GM12878 (cell line): ENCODE measurements at regions not wholly inside any gene's neighbourhood (a gene's known extent, or its start where the extent isn't known, plus 50 kb on each side); places are given as distances from the start of the nearest gene placed in this dataset.
A peak's percentile ranks its signal among the peaks of the same experiment; 100 is the strongest.
"Not testable (repeated sequence)": the region's sequence is repeated elsewhere in the genome, so short reads cannot be mapped to it uniquely, and the experiment has no call there.

Source experiments
- ATAC-seq: fragments of 200-7000 bp; cut with Tn5 transposase; 3 replicates; pipeline ENCODE4 v1.9.1; 2020; ENCODE audit warnings: mild to moderate bottlenecking, moderate library complexity
- BruUV-seq: library from RNA; stranded (reverse); fragments of 400-500 nt; replicated peaks from 2 replicates; lab custom pipeline; 2021; lab: Mats Ljungman, UMichigan
- CTCF ChIA-PET: fragments of 300-600 bp; sonication (Branson Sonifier 250); formaldehyde crosslinking; extraction: SDS; loops from one replicate; lab custom pipeline; 2021; ENCODE audit warnings: inconsistent platforms; lab: Yijun Ruan, JAX
- POLR2A ChIA-PET: fragments of 350-600 bp; formaldehyde crosslinking; extraction: SDS; loops from one replicate; lab custom pipeline; 2021; ENCODE audit warnings: inconsistent platforms; lab: Charles Lee
- RAD21 ChIA-PET: fragments of 300-600 bp; sonication (Branson Sonifier 250); formaldehyde crosslinking; loops from one replicate; lab custom pipeline; 2023; ENCODE audit warnings: antibody characterized with exemption; ENCODE audit not compliant: unreplicated experiment; lab: Charles Lee
- SMC1A ChIA-PET: fragments of 300-600 bp; sonication (Branson Sonifier 250); formaldehyde crosslinking; loops from one replicate; lab custom pipeline; 2023; ENCODE audit not compliant: unreplicated experiment, uncharacterized antibody; lab: Charles Lee
- DNase-seq: peaks from one replicate; pipeline ENCODE4 v3.0.0-alpha.2; 2011; ENCODE audit warnings: low read depth, low spot score
- FAIRE-seq: peaks from 3 replicates; lab custom pipeline; 2011; peaks lifted over from hg19 to GRCh38; lab: Jason Lieb, UNC
- H2AFZ ChIP-seq: 2 replicates; pipeline ENCODE4 v1.6.0; 2011; ENCODE audit warnings: low read depth, low read length, control low read depth; ENCODE audit not compliant: control insufficient read depth
- H3K27ac ChIP-seq: 2 replicates; pipeline ENCODE4 v1.5.1; 2011; ENCODE audit warnings: control low read depth; ENCODE audit not compliant: control insufficient read depth, insufficient read depth
- H3K27me3 ChIP-seq, 2 experiments: replicated peaks in 1 of 2; 2 replicates each; pipeline versions ENCODE4 v1.6.0 to v1.6.1; 2011; ENCODE audit warnings: low read length in 1 of 2; ENCODE audit not compliant: control insufficient read depth in 2 of 2, insufficient read depth in 2 of 2
- H3K36me3 ChIP-seq, 2 experiments: 2 replicates each; pipeline ENCODE4 v1.5.1; 2011; ENCODE audit warnings: low read length in 1 of 2; ENCODE audit not compliant: control insufficient read depth in 2 of 2, insufficient read depth in 2 of 2
- H3K4me1 ChIP-seq: 2 replicates; pipeline ENCODE4 v1.6.1; 2011; ENCODE audit warnings: mild to moderate bottlenecking, low read length, moderate library complexity, mixed read lengths; ENCODE audit not compliant: control insufficient read depth, insufficient read depth
- H3K4me2 ChIP-seq: 2 replicates; pipeline ENCODE4 v1.6.0; 2011; ENCODE audit warnings: control low read depth; ENCODE audit not compliant: control insufficient read depth, insufficient read depth
- H3K4me3 ChIP-seq: fragments of 200-600 bp; sonication (generic); 2 replicates; pipeline ENCODE4 v1.5.1; 2016
- H3K79me2 ChIP-seq: 2 replicates; pipeline ENCODE4 v1.6.0; 2011; ENCODE audit warnings: low read length; ENCODE audit not compliant: control insufficient read depth, insufficient read depth
- H3K9ac ChIP-seq: 2 replicates; pipeline ENCODE4 v1.8.0; 2011; ENCODE audit warnings: low read length, control low read depth, mixed read lengths; ENCODE audit not compliant: control insufficient read depth, insufficient read depth
- H3K9me3 ChIP-seq: replicated peaks from 3 replicates; pipeline ENCODE4 v1.5.1; 2011; ENCODE audit warnings: mild to moderate bottlenecking, low read length; ENCODE audit not compliant: control insufficient read depth, insufficient read depth
- H4K20me1 ChIP-seq: 2 replicates; pipeline ENCODE4 v1.6.0; 2011; ENCODE audit not compliant: control insufficient read depth, insufficient read depth
- NFXL1 ChIP-seq: fragments of 450-650 bp; IDR thresholded peaks from 2 replicates; pipeline ENCODE4 v1.6.1; 2017; ENCODE audit warnings: antibody characterized with exemption, mild to moderate bottlenecking, borderline replicate concordance
- PBX3 ChIP-seq: IDR thresholded peaks from 2 replicates; pipeline ENCODE4 v1.6.1; 2011; ENCODE audit warnings: mild to moderate bottlenecking, low read depth, low read length, moderate library complexity; ENCODE audit not compliant: insufficient replicate concordance
- WGBS: methylation state at CpG from one replicate; pipeline ENCODE4 v1.1.6; 2016; ENCODE audit warnings: low lambda C conversion rate; ENCODE audit not compliant: insufficient replicate concordance, insufficient coverage; ENCODE audit errors: missing lambda C conversion rate; 5-methylcytosine and 5-hydroxymethylcytosine counted together
- in situ Hi-C: fragments of 300-500 bp; cut with MboI; formaldehyde crosslinking; loops from 9 replicates; pipeline ENCODE4 v1.14.3; 2018; ENCODE audit warnings: mixed read lengths
- intact Hi-C: fragments of 100-400 bp; cut with micrococcal nuclease; formaldehyde crosslinking; loops from one replicate; pipeline ENCODE4 v1.14.2; 2022; ENCODE audit not compliant: unreplicated experiment
- TF ChIP-seq, protein P1 (sequence below): fragments of 450-650 bp; IDR thresholded peaks from 2 replicates; pipeline ENCODE4 v1.6.1; 2016; ENCODE audit warnings: mild to moderate bottlenecking

DNA sequence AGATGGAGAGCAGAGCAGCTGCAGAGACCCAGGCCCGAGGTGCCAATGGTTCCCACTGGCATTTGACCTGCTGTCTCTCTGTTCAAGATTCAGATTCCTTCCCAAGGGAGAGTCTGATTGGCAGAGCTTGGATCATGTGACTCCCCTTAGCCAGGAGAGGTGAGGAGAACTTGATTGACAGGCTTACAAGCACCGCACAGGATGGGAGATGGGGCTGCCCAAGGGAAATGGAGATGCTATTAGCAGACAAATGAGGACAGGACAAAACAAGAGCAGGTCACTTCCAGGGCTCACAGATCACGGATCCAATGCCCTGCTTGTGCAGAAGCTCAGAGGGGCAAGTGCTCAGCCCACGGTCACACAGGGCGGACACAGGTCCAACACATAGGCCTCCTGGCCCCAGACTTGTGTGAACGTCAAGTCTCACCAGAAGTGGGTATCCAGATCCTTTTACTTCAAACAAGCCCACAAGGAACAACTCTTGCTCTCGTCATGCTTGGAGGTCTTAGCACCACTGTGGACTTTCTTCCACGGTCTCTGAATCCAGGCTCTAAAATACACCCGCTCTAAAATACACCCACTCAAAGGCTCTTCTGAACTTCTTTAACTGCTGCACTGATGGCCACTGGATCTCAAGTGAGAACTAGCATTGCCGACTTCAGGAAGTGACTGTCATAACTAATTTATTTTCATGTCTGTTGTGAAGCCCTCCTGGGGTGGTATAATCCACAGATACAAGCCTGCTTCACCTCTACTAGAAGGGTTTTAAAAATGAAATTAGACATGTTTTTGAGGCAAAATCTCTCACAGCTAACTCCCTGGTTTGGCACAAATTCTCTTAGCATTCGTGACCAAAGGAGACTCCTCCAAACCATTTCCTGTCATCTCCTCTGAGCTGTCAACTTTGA lies 274.9 kb downstream of the RRAGC start:
- no peak for TF ChIP-seq NFXL1
- TF ChIP-seq, protein P1, sequence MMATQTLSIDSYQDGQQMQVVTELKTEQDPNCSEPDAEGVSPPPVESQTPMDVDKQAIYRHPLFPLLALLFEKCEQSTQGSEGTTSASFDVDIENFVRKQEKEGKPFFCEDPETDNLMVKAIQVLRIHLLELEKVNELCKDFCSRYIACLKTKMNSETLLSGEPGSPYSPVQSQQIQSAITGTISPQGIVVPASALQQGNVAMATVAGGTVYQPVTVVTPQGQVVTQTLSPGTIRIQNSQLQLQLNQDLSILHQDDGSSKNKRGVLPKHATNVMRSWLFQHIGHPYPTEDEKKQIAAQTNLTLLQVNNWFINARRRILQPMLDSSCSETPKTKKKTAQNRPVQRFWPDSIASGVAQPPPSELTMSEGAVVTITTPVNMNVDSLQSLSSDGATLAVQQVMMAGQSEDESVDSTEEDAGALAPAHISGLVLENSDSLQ, result peak; percentile 61
- peak; percentile 22 for TF ChIP-seq PBX3
- WGBS, result 52% methylated on average over 11 of the region's 11 CpGs
- no peak for FAIRE-seq
- ChIA-PET RAD21 (interaction anchor here (1.1 to 1.6 kb wide), 2 partner anchors 513 to 556 kb away, joined by 3 to 6 read pairs; no protein-coding TSS in a partner anchor), POLR2A (no interaction called here), SMC1A (interaction anchor here (0.6 to 2.4 kb wide), 11 partner anchors 24 to 562 kb away, joined by 3 to 9 read pairs (median 4); no protein-coding TSS in a partner anchor), CTCF (interaction anchor here (0.7 to 3.7 kb wide), 17 partner anchors 9 to 560 kb away, joined by 3 to 19 read pairs (median 3); no protein-coding TSS in a partner anchor)
- H3K27ac ChIP-seq, result no peak overlapping the region
- no peaks in the 10 kb centered on the region for H3K79me2 ChIP-seq
- no peak overlapping the region for H3K4me3 ChIP-seq
- H4K20me1 ChIP-seq, result no peaks in the 10 kb centered on the region
- peaks cover 3% of the 10 kb centered on the region; the same call in 1 of the 2 replicates for H3K4me1 ChIP-seq
- no peak overlapping the region for H3K9ac ChIP-seq
- 0 out of 4 replicates have a peak, but pooled peaks cover 0 to 1% of the 10 kb centered on the region in 2 experiments for H3K27me3 ChIP-seq
- in situ Hi-C loops, result loop anchor here (25.0 kb wide), 1 partner anchor 547 kb away; the partner anchor contains the start of gene POU3F1
- intact Hi-C loops, result loop anchor here (5.0 kb wide), 2 partner anchors 107 to 557 kb away; no protein-coding TSS in a partner anchor
- no TSS peak for BruUV-seq
- DNase-seq, result no peak
- no peak for ATAC-seq
- H3K9me3 ChIP-seq, result no peaks in the 10 kb centered on the region
- H2AFZ ChIP-seq, result peak overlapping the region; percentile 25; the same call in 1 of the 2 replicates
- no peak overlapping the region for H3K4me2 ChIP-seq
- no peaks in the 10 kb centered on the region for H3K36me3 ChIP-seq

- H3K4me3 ChIP-seq, FAIRE-seq, DNase-seq, H3K27ac ChIP-seq, SMC1A ChIA-PET, CTCF ChIA-PET, BruUV-seq, intact Hi-C loops, H4K20me1 ChIP-seq, RAD21 ChIA-PET, H3K9me3 ChIP-seq, H3K4me1 ChIP-seq, H2AFZ ChIP-seq, H3K4me2 ChIP-seq, ATAC-seq, H3K9ac ChIP-seq, H3K27me3 ChIP-seq, H3K79me2 ChIP-seq, H3K36me3 ChIP-seq, POLR2A ChIA-PET: not testable (repeated sequence)
- 79% methylated on average over 2 of the region's 2 CpGs for WGBS
- in situ Hi-C loops, result loop anchor here (25.0 kb wide), 1 partner anchor 546 kb away; the partner anchor contains the start of gene POU3F1
Measured at GRCh38 chr1:38583287-38583686, 276.3 kb downstream of the RRAGC start.
